OCI-LY7 (cell line): ENCODE measurements at regions not wholly inside any gene's neighbourhood (a gene's known extent, or its start where the extent isn't known, plus 50 kb on each side); places are given as distances from the start of the nearest gene placed in this dataset.
"Not testable (repeated sequence)": the region's sequence is repeated elsewhere in the genome, so short reads cannot be mapped to it uniquely, and the experiment has no call there.

Experiments
- BruUV-seq: library from RNA; stranded (reverse); fragments of 400-500 nt; replicated peaks from 2 replicates; lab custom pipeline; 2021; lab: Mats Ljungman, UMichigan
- CTCF ChIA-PET: fragments of 300-600 bp; sonication (Branson Sonifier 250); formaldehyde crosslinking; loops from one replicate; lab custom pipeline; 2022; ENCODE audit warnings: antibody characterized with exemption; ENCODE audit not compliant: unreplicated experiment; lab: Charles Lee
- POLR2A ChIA-PET: fragments of 300-600 bp; sonication (Branson Sonifier 250); formaldehyde crosslinking; loops from one replicate; lab custom pipeline; 2022; ENCODE audit warnings: antibody characterized with exemption; lab: Charles Lee
- DNase-seq: peaks from one replicate; pipeline ENCODE4 v3.0.0-alpha.2; 2015; ENCODE audit warnings: low spot score
- H2AFZ ChIP-seq: fragments of 200-600 bp; sonication (generic), shearing (Covaris generic); 2 replicates; pipeline ENCODE4 v1.6.1; 2014; ENCODE audit warnings: mild to moderate bottlenecking, antibody characterized with exemption, low read length, moderate library complexity
- H3K27ac ChIP-seq: fragments of 200-600 bp; sonication (generic); 2 replicates; pipeline ENCODE4 v1.5.1; 2014; ENCODE audit warnings: mixed run types, low read depth, mild to moderate bottlenecking, moderate library complexity, low read length, inconsistent platforms; ENCODE audit not compliant: poor library complexity, severe bottlenecking
- H3K36me3 ChIP-seq: fragments of 200-600 bp; sonication (generic); 2 replicates; pipeline ENCODE4 v1.6.1; 2014; ENCODE audit warnings: mild to moderate bottlenecking, antibody characterized with exemption, low read length, moderate library complexity, mixed read lengths; ENCODE audit not compliant: insufficient read depth
- H3K4me1 ChIP-seq: fragments of 200-600 bp; sonication (generic); 2 replicates; pipeline ENCODE4 v1.5.1; 2014; ENCODE audit warnings: mild to moderate bottlenecking, low read length; ENCODE audit not compliant: insufficient read depth, poor library complexity, severe bottlenecking
- H3K4me2 ChIP-seq: fragments of 200-600 bp; sonication (generic); 2 replicates; pipeline ENCODE4 v1.6.1; 2014; ENCODE audit warnings: mild to moderate bottlenecking, low read length
- H3K4me3 ChIP-seq: fragments of 200-600 bp; sonication (generic); 2 replicates; pipeline ENCODE4 v1.5.1; 2014; ENCODE audit warnings: mild to moderate bottlenecking, low read depth, low read length; ENCODE audit not compliant: poor library complexity, severe bottlenecking
- H3K79me2 ChIP-seq: fragments of 200-600 bp; sonication (generic); 2 replicates; pipeline ENCODE4 v1.6.1; 2016; ENCODE audit warnings: low read depth, mild to moderate bottlenecking, low read length, moderate library complexity, mixed read lengths; ENCODE audit not compliant: insufficient read depth
- H3K9me2 ChIP-seq: fragments of 200-600 bp; sonication (generic); 2 replicates; pipeline ENCODE4 v1.6.1; 2016; ENCODE audit warnings: mild to moderate bottlenecking, low read length, mixed read lengths; ENCODE audit not compliant: insufficient read depth
- H3K9me3 ChIP-seq: fragments of 200-600 bp; sonication (generic); 2 replicates; pipeline ENCODE4 v1.6.1; 2014; ENCODE audit warnings: mild to moderate bottlenecking, mixed run types, low read length, mixed read lengths
- H4K20me1 ChIP-seq: fragments of 200-600 bp; sonication (generic); 2 replicates; pipeline ENCODE4 v1.6.1; 2014; ENCODE audit warnings: mild to moderate bottlenecking, antibody characterized with exemption, low read length, moderate library complexity, mixed read lengths; ENCODE audit not compliant: insufficient read depth
- CTCF ChIP-seq: fragments of 200-600 bp; sonication (generic); conservative IDR thresholded peaks from 2 replicates; pipeline ENCODE4 v1.5.1; 2014; ENCODE audit warnings: mild to moderate bottlenecking, antibody characterized with exemption, low read length, moderate library complexity, mixed read lengths
- EZH2phosphoT487 ChIP-seq: fragments of 200-600 bp; sonication (generic); IDR thresholded peaks from 2 replicates; pipeline ENCODE4 v1.6.1; 2018; ENCODE audit warnings: low read depth, borderline replicate concordance, mild to moderate bottlenecking, mixed run types, antibody characterized with exemption, low read length, moderate library complexity, mixed read lengths
- intact Hi-C: fragments of 100-400 bp; cut with micrococcal nuclease; formaldehyde crosslinking; loops from one replicate; pipeline ENCODE4 v1.10.0; 2022; ENCODE audit not compliant: unreplicated experiment

- Histone ChIP-seq H3K36me3 (peaks cover 11% of the 10 kb centered on the region; the same call in 1 of the 2 replicates), H3K4me1 (peaks cover 52% of the 10 kb centered on the region), H3K4me3 (no peak overlapping the region), H3K4me2 (peak overlapping the region; percentile 25; the same call in 1 of the 2 replicates), H3K27ac (peak overlapping the region; percentile 54), H3K79me2 (no peaks in the 10 kb centered on the region), H2AFZ (peak overlapping the region; percentile 95), H4K20me1 (no peaks in the 10 kb centered on the region), H3K9me2 (no peaks in the 10 kb centered on the region), H3K9me3 (peaks cover 17% of the 10 kb centered on the region)
- ChIA-PET CTCF (interaction anchor here (0.6 to 1.4 kb wide), 5 partner anchors 8 to 53 kb away, joined by 3 to 6 read pairs (median 3); no protein-coding TSS in a partner anchor), POLR2A (interaction anchor here (0.6 to 8.7 kb wide), 16 partner anchors 8 to 82 kb away, joined by 3 to 109 read pairs (median 4); no protein-coding TSS in a partner anchor)
- peak; percentile 62 for DNase-seq
- no TSS peak for BruUV-seq
- intact Hi-C loops: no loop called here
- TF ChIP-seq CTCF: no peak
- TF ChIP-seq EZH2phosphoT487: no peak
Observed at GRCh38 chr9:82132024-82132423, 143.5 kb downstream of the SPATA31D1 start.

GRCh38 chr9:82134010-82134409 is 145.4 kb downstream of the SPATA31D1 start:
- H3K79me2 ChIP-seq: no peaks in the 10 kb centered on the region
- H3K4me2 ChIP-seq: no peak overlapping the region
- peaks cover 35% of the 10 kb centered on the region for H3K4me1 ChIP-seq
- POLR2A ChIA-PET: interaction anchor here (1.9 to 2.0 kb wide), 2 partner anchors 8 to 10 kb away, joined by 6 to 9 read pairs; no protein-coding TSS in a partner anchor
- no peak for TF ChIP-seq CTCF
- TF ChIP-seq EZH2phosphoT487: no peak
- DNase-seq: no peak
- no TSS peak for BruUV-seq
- peaks cover 11% of the 10 kb centered on the region; the same call in 1 of the 2 replicates for H3K36me3 ChIP-seq
- intact Hi-C loops: no loop called here
- no peaks in the 10 kb centered on the region for H4K20me1 ChIP-seq
- H3K4me3 ChIP-seq: no peak overlapping the region
- H3K27ac ChIP-seq: no peak overlapping the region
- peaks cover 17% of the 10 kb centered on the region for H3K9me3 ChIP-seq
- CTCF ChIA-PET: no interaction called here
- peak overlapping the region; percentile 24; the same call in 1 of the 2 replicates for H2AFZ ChIP-seq
- H3K9me2 ChIP-seq: no peaks in the 10 kb centered on the region

GRCh38 chr9:82135106-82135505 is 146.5 kb downstream of the SPATA31D1 start:
- Histone ChIP-seq H3K27ac (no peak overlapping the region), H3K9me3 (peaks cover 17% of the 10 kb centered on the region), H3K4me1 (peaks cover 24% of the 10 kb centered on the region), H3K4me3 (no peak overlapping the region), H3K4me2 (no peak overlapping the region), H2AFZ (0 out of 2 replicates have a peak overlapping the region, but pooled peaks have one; percentile 3), H3K79me2 (no peaks in the 10 kb centered on the region), H3K36me3 (peaks cover 11% of the 10 kb centered on the region; the same call in 1 of the 2 replicates), H3K9me2 (no peaks in the 10 kb centered on the region), H4K20me1 (no peaks in the 10 kb centered on the region)
- TF ChIP-seq EZH2phosphoT487 (no peak), CTCF (no peak)
- ChIA-PET CTCF (no interaction called here), POLR2A (interaction anchor here (0.8 to 2.0 kb wide), 3 partner anchors 9 to 14 kb away, joined by 4 to 9 read pairs (median 6); no protein-coding TSS in a partner anchor)
- no peak for DNase-seq
- intact Hi-C loops: no loop called here
- BruUV-seq: no TSS peak

GRCh38 chr9:82138081-82138480 is 149.5 kb downstream of the SPATA31D1 start:
- DNase-seq, H3K36me3 ChIP-seq, H2AFZ ChIP-seq, intact Hi-C loops, H3K4me2 ChIP-seq, H3K4me3 ChIP-seq, H4K20me1 ChIP-seq, H3K27ac ChIP-seq, H3K79me2 ChIP-seq, H3K4me1 ChIP-seq, BruUV-seq, POLR2A ChIA-PET, CTCF ChIA-PET, H3K9me2 ChIP-seq: not testable (repeated sequence)
- peaks cover 17% of the 10 kb centered on the region for H3K9me3 ChIP-seq
